ENCODE measurements at regions not wholly inside any gene's neighbourhood (a gene's known extent, or its start where the extent isn't known, plus 50 kb on each side); places are given as distances from the start of the nearest gene placed in this dataset.

DNA sequence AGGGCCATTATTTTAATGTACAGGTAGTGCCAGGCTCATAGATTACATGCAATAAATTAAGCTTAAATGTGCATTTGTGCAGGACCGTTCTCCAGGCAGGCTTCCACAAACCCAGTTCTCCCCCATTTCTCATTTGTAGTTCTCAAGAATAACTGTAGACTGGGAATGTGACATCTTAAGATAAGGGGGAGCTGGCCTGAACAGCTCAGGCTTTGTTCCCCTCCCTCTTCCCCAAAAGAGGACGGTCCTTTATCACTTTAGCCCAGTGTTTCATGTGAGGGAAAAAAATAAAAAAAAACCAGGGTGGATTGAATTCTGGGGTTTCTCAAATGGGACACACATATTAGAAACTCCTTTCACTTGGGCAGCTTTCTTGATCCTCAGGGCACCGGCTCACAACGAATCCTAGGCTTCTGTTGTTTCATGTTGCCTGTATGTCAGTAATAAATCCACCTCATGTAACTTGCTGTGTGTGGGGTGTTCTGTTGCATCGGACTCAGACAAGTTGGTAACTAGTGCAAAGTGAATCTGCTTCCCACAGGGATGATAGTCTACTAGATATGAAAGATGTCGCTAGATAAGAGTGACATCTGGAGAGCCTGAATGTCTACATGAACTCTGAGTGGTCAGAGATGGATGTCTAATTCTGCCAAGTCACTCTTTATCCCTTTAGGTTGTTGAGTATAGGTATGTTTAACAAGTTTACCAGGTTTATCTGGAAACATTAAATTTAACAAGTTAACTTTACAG, 2030.6 kb upstream of the NUDT12 start:
- TF ChIP-seq EZH2 (IDR thresholded peaks at IDR 0.05; ENCODE audit: borderline replicate concordance, insufficient read depth, low read depth, low read length, poor library complexity, severe bottlenecking) = no peak
- TF ChIP-seq, protein P1, sequence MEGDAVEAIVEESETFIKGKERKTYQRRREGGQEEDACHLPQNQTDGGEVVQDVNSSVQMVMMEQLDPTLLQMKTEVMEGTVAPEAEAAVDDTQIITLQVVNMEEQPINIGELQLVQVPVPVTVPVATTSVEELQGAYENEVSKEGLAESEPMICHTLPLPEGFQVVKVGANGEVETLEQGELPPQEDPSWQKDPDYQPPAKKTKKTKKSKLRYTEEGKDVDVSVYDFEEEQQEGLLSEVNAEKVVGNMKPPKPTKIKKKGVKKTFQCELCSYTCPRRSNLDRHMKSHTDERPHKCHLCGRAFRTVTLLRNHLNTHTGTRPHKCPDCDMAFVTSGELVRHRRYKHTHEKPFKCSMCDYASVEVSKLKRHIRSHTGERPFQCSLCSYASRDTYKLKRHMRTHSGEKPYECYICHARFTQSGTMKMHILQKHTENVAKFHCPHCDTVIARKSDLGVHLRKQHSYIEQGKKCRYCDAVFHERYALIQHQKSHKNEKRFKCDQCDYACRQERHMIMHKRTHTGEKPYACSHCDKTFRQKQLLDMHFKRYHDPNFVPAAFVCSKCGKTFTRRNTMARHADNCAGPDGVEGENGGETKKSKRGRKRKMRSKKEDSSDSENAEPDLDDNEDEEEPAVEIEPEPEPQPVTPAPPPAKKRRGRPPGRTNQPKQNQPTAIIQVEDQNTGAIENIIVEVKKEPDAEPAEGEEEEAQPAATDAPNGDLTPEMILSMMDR (IDR thresholded peaks at IDR 0.05) = no peak
- no peak overlapping the region for H3K4me3 ChIP-seq (ENCODE audit: control extremely low read depth in 1 of 5, extremely low read depth in 1 of 5, insufficient read depth in 1 of 5, low read depth in 2 of 5, low read length in 4 of 5)
- H3K4me3 Mint-ChIP-seq = no peak overlapping the region
- no peaks in the 10 kb centered on the region for H3K79me2 ChIP-seq (ENCODE audit: control insufficient read depth, insufficient read depth, low read length)
- ChIA-PET POLR2A (no interaction called here), CTCF (no interaction called here)
- no peak overlapping the region for H3K27ac ChIP-seq (ENCODE audit: low read length in 2 of 2)
- peaks cover 0 to 1% (median 0%) of the 10 kb centered on the region in 3 donors for H3K9me3 ChIP-seq (ENCODE audit: control extremely low read depth in 1 of 3, control insufficient read depth in 2 of 3, insufficient read depth in 1 of 3, low read length in 2 of 3)
- H3K9ac ChIP-seq (ENCODE audit: low read length) = no peak overlapping the region
- no peak overlapping the region for H3K4me2 ChIP-seq (replicated peaks; ENCODE audit: low read depth, low read length, poor library complexity, severe bottlenecking)
- WGBS (ENCODE audit: insufficient coverage) = 100% methylated on average over 1 of the region's 6 CpGs
- DNase-seq (no peak), ATAC-seq (ENCODE audit: low read depth) (no peak)
- intact Hi-C loops (cut with micrococcal nuclease) = no loop called here
- H3K27me3 Mint-ChIP-seq = no peaks in the 10 kb centered on the region
- H3K27ac Mint-ChIP-seq = no peak overlapping the region
- H3K4me1 Mint-ChIP-seq = no peaks in the 10 kb centered on the region
- no peak overlapping the region for H2AFZ ChIP-seq (ENCODE audit: insufficient read depth, low read depth, low read length, poor library complexity, severe bottlenecking)
- no peaks in the 10 kb centered on the region for H3K36me3 ChIP-seq (replicated peaks in 1 of 2; ENCODE audit: control extremely low read depth in 1 of 2, control insufficient read depth in 1 of 2, extremely low read depth in 1 of 2, insufficient read depth in 2 of 2, low read length in 1 of 2)
- H3K27me3 ChIP-seq (replicated peaks in 1 of 4; ENCODE audit: control extremely low read depth in 1 of 4, control insufficient read depth in 3 of 4, insufficient read depth in 4 of 4, low read length in 3 of 4) = no peaks in the 10 kb centered on the region
- H3K4me1 ChIP-seq (ENCODE audit: control insufficient read depth in 2 of 2, insufficient read depth in 2 of 2, low read length in 2 of 2) = no peaks in the 10 kb centered on the region
- no peaks in the 10 kb centered on the region for H4K20me1 ChIP-seq (ENCODE audit: control insufficient read depth, insufficient read depth, low read length, poor library complexity, severe bottlenecking)
- H3K9me3 Mint-ChIP-seq (ENCODE audit: insufficient read depth) = peaks cover 3% of the 10 kb centered on the region

DNA sequence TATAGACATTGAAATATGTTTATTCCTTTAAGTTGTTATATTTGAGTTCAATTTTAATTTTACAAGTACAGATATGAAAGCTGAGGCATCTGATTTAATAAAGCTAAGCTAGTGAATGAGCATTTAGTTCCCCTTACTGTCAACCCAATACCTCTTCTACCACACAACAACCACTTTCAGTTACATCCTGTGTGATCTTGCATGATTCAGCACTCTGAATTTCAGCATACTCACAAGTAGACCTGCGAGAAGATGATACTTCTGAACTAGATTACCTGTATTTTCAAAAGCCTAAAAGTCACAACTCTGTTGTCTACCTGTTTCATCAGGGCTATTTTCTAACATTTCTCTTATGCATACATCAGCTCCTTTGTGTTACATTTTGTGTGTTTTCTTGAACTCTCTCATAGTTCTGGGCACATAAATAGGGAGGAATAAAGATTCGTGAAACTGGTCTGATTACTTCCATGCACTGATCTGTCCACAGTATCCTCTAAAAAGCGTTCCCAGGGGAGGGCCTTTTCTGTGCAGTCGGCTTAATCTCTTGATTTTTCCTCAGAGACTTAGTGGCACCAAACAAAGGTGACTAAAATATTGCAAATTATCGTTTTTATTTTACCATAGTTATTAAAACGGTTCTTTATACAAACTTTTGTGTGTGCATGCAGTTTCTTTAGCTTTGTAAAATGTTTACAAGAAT, 2025.5 kb upstream of the NUDT12 start:
- no peaks in the 10 kb centered on the region for H3K4me1 Mint-ChIP-seq
- no peak overlapping the region for H3K9ac ChIP-seq (ENCODE audit: low read length)
- no peaks in the 10 kb centered on the region for H3K27me3 Mint-ChIP-seq
- CTCF ChIA-PET = no interaction called here
- H3K9me3 ChIP-seq (ENCODE audit: control extremely low read depth in 1 of 3, control insufficient read depth in 2 of 3, insufficient read depth in 1 of 3, low read length in 2 of 3) = peaks cover 0 to 1% (median under 1%) of the 10 kb centered on the region in 3 donors
- DNase-seq (no peak), ATAC-seq (ENCODE audit: low read depth) (no peak)
- H3K27ac ChIP-seq (ENCODE audit: low read length in 2 of 2) = no peak overlapping the region
- no peak for TF ChIP-seq EZH2 (IDR thresholded peaks at IDR 0.05; ENCODE audit: borderline replicate concordance, insufficient read depth, low read depth, low read length, poor library complexity, severe bottlenecking)
- TF ChIP-seq, protein P1 (IDR thresholded peaks at IDR 0.05) = no peak
- no peaks in the 10 kb centered on the region for H3K4me1 ChIP-seq (ENCODE audit: control insufficient read depth in 2 of 2, insufficient read depth in 2 of 2, low read length in 2 of 2)
- H2AFZ ChIP-seq (ENCODE audit: insufficient read depth, low read depth, low read length, poor library complexity, severe bottlenecking) = no peak overlapping the region
- H3K4me3 Mint-ChIP-seq = no peak overlapping the region
- 52% methylated on average over 3 of the region's 6 CpGs for WGBS (ENCODE audit: insufficient coverage)
- no peaks in the 10 kb centered on the region for H3K79me2 ChIP-seq (ENCODE audit: control insufficient read depth, insufficient read depth, low read length)
- no peak overlapping the region for H3K4me2 ChIP-seq (replicated peaks; ENCODE audit: low read depth, low read length, poor library complexity, severe bottlenecking)
- H3K4me3 ChIP-seq (ENCODE audit: control extremely low read depth in 1 of 5, extremely low read depth in 1 of 5, insufficient read depth in 1 of 5, low read depth in 2 of 5, low read length in 4 of 5) = no peak overlapping the region
- no peaks in the 10 kb centered on the region for H4K20me1 ChIP-seq (ENCODE audit: control insufficient read depth, insufficient read depth, low read length, poor library complexity, severe bottlenecking)
- no peaks in the 10 kb centered on the region for H3K27me3 ChIP-seq (replicated peaks in 1 of 4; ENCODE audit: control extremely low read depth in 1 of 4, control insufficient read depth in 3 of 4, insufficient read depth in 4 of 4, low read length in 3 of 4)
- POLR2A ChIA-PET = no interaction called here
- no peak overlapping the region for H3K27ac Mint-ChIP-seq
- H3K36me3 ChIP-seq (replicated peaks in 1 of 2; ENCODE audit: control extremely low read depth in 1 of 2, control insufficient read depth in 1 of 2, extremely low read depth in 1 of 2, insufficient read depth in 2 of 2, low read length in 1 of 2) = no peaks in the 10 kb centered on the region
- intact Hi-C loops (cut with micrococcal nuclease) = no loop called here
- H3K9me3 Mint-ChIP-seq (ENCODE audit: insufficient read depth) = peaks cover 4% of the 10 kb centered on the region
